NT2/D1 (cell line): ENCODE measurements at regions not wholly inside any gene's neighbourhood (a gene's known extent, or its start where the extent isn't known, plus 50 kb on each side); places are given as distances from the start of the nearest gene placed in this dataset.

Source experiments
- SUZ12 ChIP-seq: IDR thresholded peaks from 2 replicates; pipeline ENCODE4 v1.6.1; 2011; ENCODE audit not compliant: insufficient read length, insufficient read depth; ENCODE audit errors: extremely low read depth
- YY1 ChIP-seq: IDR thresholded peaks from 2 replicates; pipeline ENCODE4 v1.6.1; 2011; ENCODE audit not compliant: insufficient read length, insufficient read depth
- ZNF274 ChIP-seq: IDR thresholded peaks from 2 replicates; pipeline ENCODE4 v1.6.1; 2011; ENCODE audit warnings: mild to moderate bottlenecking, low read depth, low read length

GRCh38 chr6:16839631-16840179 lies 78.4 kb upstream of the ATXN1 start:
- no peak for TF ChIP-seq ZNF274
- no peak for TF ChIP-seq SUZ12
- no peak for TF ChIP-seq YY1
